Astrocyte (in vitro differentiated cells and primary cell): ENCODE measurements at regions not wholly inside any gene's neighbourhood (a gene's known extent, or its start where the extent isn't known, plus 50 kb on each side); places are given as distances from the start of the nearest gene placed in this dataset.

Source experiments
- DNase-seq: peaks from one replicate; pipeline ENCODE4 v3.0.0-alpha.2; 2010; ENCODE audit warnings: low read depth
- FAIRE-seq: peaks from 2 replicates; lab custom pipeline; 2011; peaks lifted over from hg19 to GRCh38; lab: Jason Lieb, UNC
- H2AFZ ChIP-seq: 2 replicates; pipeline ENCODE4 v1.6.0; 2012; ENCODE audit warnings: low read depth, low read length, inconsistent platforms
- H3K27ac ChIP-seq: 2 replicates; pipeline ENCODE4 v1.5.1; 2011; ENCODE audit warnings: low read depth, low read length, inconsistent platforms
- H3K27me3 ChIP-seq: 2 replicates; pipeline ENCODE4 v1.6.0; 2011; ENCODE audit warnings: low read length, inconsistent platforms; ENCODE audit not compliant: insufficient read depth
- H3K36me3 ChIP-seq: 2 replicates; pipeline ENCODE4 v1.5.1; 2011; ENCODE audit warnings: low read length, inconsistent platforms; ENCODE audit not compliant: insufficient read depth
- H3K4me1 ChIP-seq: 2 replicates; pipeline ENCODE4 v1.5.1; 2011; ENCODE audit warnings: low read length, inconsistent platforms; ENCODE audit not compliant: insufficient read depth
- H3K4me2 ChIP-seq: 2 replicates; pipeline ENCODE4 v1.6.0; 2012; ENCODE audit warnings: low read length, inconsistent platforms
- H3K4me3 ChIP-seq: 2 replicates; pipeline ENCODE4 v1.5.1; 2011; ENCODE audit warnings: low read depth, mild to moderate bottlenecking, low read length, inconsistent platforms; ENCODE audit not compliant: insufficient read depth
- H3K79me2 ChIP-seq: 2 replicates; pipeline ENCODE4 v1.6.0; 2012; ENCODE audit warnings: mild to moderate bottlenecking, low read length, inconsistent platforms; ENCODE audit not compliant: insufficient read depth
- H3K9ac ChIP-seq: 2 replicates; pipeline ENCODE4 v1.6.0; 2012; ENCODE audit warnings: mild to moderate bottlenecking, low read length, inconsistent platforms
- H3K9me3 ChIP-seq: 2 replicates; pipeline ENCODE4 v1.5.1; 2012; ENCODE audit warnings: low read depth, mild to moderate bottlenecking, low read length, inconsistent platforms; ENCODE audit not compliant: insufficient read depth
- H4K20me1 ChIP-seq: 2 replicates; pipeline ENCODE4 v1.6.0; 2012; ENCODE audit warnings: low read length, inconsistent platforms; ENCODE audit not compliant: insufficient read depth
- H3K27ac Mint-ChIP-seq: one replicate; pipeline ENCODE4 v1.8.0; 2021; ENCODE audit warnings: mild to moderate bottlenecking, mixed read lengths; ENCODE audit not compliant: unreplicated experiment
- H3K27me3 Mint-ChIP-seq: one replicate; pipeline ENCODE4 v1.8.0; 2021; ENCODE audit warnings: low read depth, mixed read lengths; ENCODE audit not compliant: unreplicated experiment
- H3K36me3 Mint-ChIP-seq: one replicate; pipeline ENCODE4 v1.8.0; 2021; ENCODE audit warnings: low read depth, mixed read lengths; ENCODE audit not compliant: unreplicated experiment
- H3K4me1 Mint-ChIP-seq: one replicate; pipeline ENCODE4 v1.8.0; 2021; ENCODE audit warnings: low read depth, mixed read lengths; ENCODE audit not compliant: unreplicated experiment
- H3K4me3 Mint-ChIP-seq: one replicate; pipeline ENCODE4 v1.8.0; 2021; ENCODE audit warnings: mild to moderate bottlenecking, moderate library complexity, mixed read lengths; ENCODE audit not compliant: unreplicated experiment
- H3K9me3 Mint-ChIP-seq: one replicate; pipeline ENCODE4 v1.8.0; 2021; ENCODE audit warnings: mild to moderate bottlenecking, mixed read lengths; ENCODE audit not compliant: unreplicated experiment
- CTCF ChIP-seq: IDR thresholded peaks from 2 replicates; pipeline ENCODE4 v1.5.1; 2011; ENCODE audit warnings: low read depth, mild to moderate bottlenecking, inconsistent platforms, low read length, moderate library complexity; ENCODE audit not compliant: insufficient read depth
- EZH2 ChIP-seq: IDR thresholded peaks from 2 replicates; pipeline ENCODE4 v1.6.1; 2012; ENCODE audit warnings: mild to moderate bottlenecking, low read length, inconsistent platforms; ENCODE audit not compliant: insufficient read depth

- TF ChIP-seq CTCF = no peak
- no peak for TF ChIP-seq EZH2
- Mint-ChIP-seq H3K4me1 (no peaks in the 10 kb centered on the region), H3K4me3 (no peak overlapping the region), H3K36me3 (no peaks in the 10 kb centered on the region), H3K9me3 (no peaks in the 10 kb centered on the region), H3K27me3 (no peaks in the 10 kb centered on the region), H3K27ac (no peak overlapping the region)
- Histone ChIP-seq H3K36me3 (no peaks in the 10 kb centered on the region), H4K20me1 (no peaks in the 10 kb centered on the region), H3K79me2 (no peaks in the 10 kb centered on the region), H3K27ac (no peak overlapping the region), H3K9ac (no peak overlapping the region), H3K9me3 (no peaks in the 10 kb centered on the region), H3K4me2 (no peak overlapping the region), H3K4me1 (no peaks in the 10 kb centered on the region), H3K27me3 (no peaks in the 10 kb centered on the region), H2AFZ (no peak overlapping the region), H3K4me3 (no peak overlapping the region)
- FAIRE-seq = no peak
- DNase-seq = no peak
These were observed 1276.0 kb downstream of the EFNB2 start for GRCh38 chr13:105259426-105259825.

- no peaks in the 10 kb centered on the region for H3K27me3 Mint-ChIP-seq
- H3K79me2 ChIP-seq = no peaks in the 10 kb centered on the region
- no peak overlapping the region for H3K4me3 Mint-ChIP-seq
These were observed 1280.0 kb downstream of the EFNB2 start for GRCh38 chr13:105255472-105255871.

More at GRCh38 chr13:105255472-105255871, 1280.0 kb downstream of the EFNB2 start:
- FAIRE-seq (no peak), DNase-seq (no peak)
- no peak overlapping the region for H3K27ac Mint-ChIP-seq
- H3K4me1 ChIP-seq = no peaks in the 10 kb centered on the region
- H3K36me3 ChIP-seq = no peaks in the 10 kb centered on the region
- no peak overlapping the region for H3K9ac ChIP-seq
- H3K9me3 ChIP-seq = no peaks in the 10 kb centered on the region
- no peaks in the 10 kb centered on the region for H4K20me1 ChIP-seq
- no peaks in the 10 kb centered on the region for H3K27me3 ChIP-seq
- TF ChIP-seq CTCF (no peak), EZH2 (no peak)
- H3K36me3 Mint-ChIP-seq = no peaks in the 10 kb centered on the region
- no peak overlapping the region for H2AFZ ChIP-seq
- H3K4me3 ChIP-seq = no peak overlapping the region
- no peaks in the 10 kb centered on the region for H3K9me3 Mint-ChIP-seq
- no peak overlapping the region for H3K4me2 ChIP-seq
- no peaks in the 10 kb centered on the region for H3K4me1 Mint-ChIP-seq
- H3K27ac ChIP-seq = no peak overlapping the region
